ENCODE measurements at regions not wholly inside any gene's neighbourhood (a gene's known extent, or its start where the extent isn't known, plus 50 kb on each side); places are given as distances from the start of the nearest gene placed in this dataset.

DNA sequence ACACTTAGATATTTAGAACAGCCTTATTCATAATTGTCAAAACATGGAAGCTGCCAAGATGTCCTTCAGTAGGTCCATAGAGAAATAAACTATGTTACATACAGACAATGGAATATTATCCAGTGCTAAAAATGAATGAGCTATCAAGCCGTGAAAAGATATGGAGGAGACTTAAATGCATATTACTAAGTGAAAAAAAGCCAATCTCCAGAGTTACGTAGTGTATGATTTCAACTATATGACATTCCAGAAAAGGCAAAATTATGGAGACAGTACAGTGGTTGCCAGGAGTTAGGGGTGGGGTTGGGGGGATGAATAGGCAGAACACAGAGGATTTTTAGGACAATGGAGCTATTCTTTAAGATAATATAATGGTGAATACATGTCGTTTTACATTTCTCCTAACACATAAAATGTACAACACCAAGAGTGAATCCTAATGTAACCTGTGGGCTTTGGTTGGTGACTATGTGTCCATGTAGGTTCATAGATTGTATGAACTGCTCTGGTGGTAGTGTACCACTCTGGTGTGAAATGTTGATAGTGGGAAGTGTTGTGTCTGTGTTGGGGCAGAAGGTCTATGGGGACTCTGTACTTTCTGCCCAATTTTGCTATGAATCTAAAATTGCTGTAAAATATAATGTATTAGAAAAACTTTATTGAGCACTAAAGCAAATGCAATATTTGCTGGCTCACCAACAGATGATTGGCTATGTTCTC lies 122.6 kb downstream of the USP22 start:
- no peak overlapping the region for H3K4me3 ChIP-seq (ENCODE audit: low read length)
- no peaks in the 10 kb centered on the region for H4K20me1 ChIP-seq (ENCODE audit: insufficient read depth)
- H3K9me3 ChIP-seq (ENCODE audit: low read length): no peaks in the 10 kb centered on the region
- TF ChIP-seq EZH2 (IDR thresholded peaks at IDR 0.05; ENCODE audit: borderline replicate concordance, insufficient read depth, low read length, poor library complexity, severe bottlenecking) (no peak), POLR2AphosphoS5 (IDR thresholded peaks at IDR 0.05) (no peak), CTCF (IDR thresholded peaks at IDR 0.05; ENCODE audit: poor library complexity, severe bottlenecking) (no peak), REST (IDR thresholded peaks at IDR 0.05; ENCODE audit: borderline replicate concordance) (no peak), RAD21 (conservative IDR thresholded peaks at IDR 0.05) (no peak), TAF1 (IDR thresholded peaks at IDR 0.05; ENCODE audit: low read depth) (no peak), EP300 (conservative IDR thresholded peaks at IDR 0.05; ENCODE audit: poor library complexity, severe bottlenecking) (no peak), MXI1 (conservative IDR thresholded peaks at IDR 0.05; ENCODE audit: poor library complexity, severe bottlenecking) (no peak), SMC3 (conservative IDR thresholded peaks at IDR 0.05; ENCODE audit: poor library complexity) (no peak)
- H3K27me3 ChIP-seq (ENCODE audit: insufficient read depth, low read depth, low read length): no peaks in the 10 kb centered on the region
- H3K9me2 ChIP-seq (ENCODE audit: insufficient read depth, low read length): no peaks in the 10 kb centered on the region
- no peak overlapping the region for H3K27ac ChIP-seq (ENCODE audit: low read length)
- H2AFZ ChIP-seq (ENCODE audit: low read depth, low read length): no peak overlapping the region
- no peaks in the 10 kb centered on the region for H3K36me3 ChIP-seq (ENCODE audit: insufficient read depth, low read length)
- H3K4me2 ChIP-seq (ENCODE audit: low read length): no peak overlapping the region
- H3K9ac ChIP-seq (ENCODE audit: low read length): no peak overlapping the region
- H3F3A ChIP-seq (ENCODE audit: insufficient read depth, low read length, poor library complexity, severe bottlenecking): no peaks in the 10 kb centered on the region
- H3K79me2 ChIP-seq (replicated peaks; ENCODE audit: insufficient read depth, low read length): peaks cover 25% of the 10 kb centered on the region

DNA sequence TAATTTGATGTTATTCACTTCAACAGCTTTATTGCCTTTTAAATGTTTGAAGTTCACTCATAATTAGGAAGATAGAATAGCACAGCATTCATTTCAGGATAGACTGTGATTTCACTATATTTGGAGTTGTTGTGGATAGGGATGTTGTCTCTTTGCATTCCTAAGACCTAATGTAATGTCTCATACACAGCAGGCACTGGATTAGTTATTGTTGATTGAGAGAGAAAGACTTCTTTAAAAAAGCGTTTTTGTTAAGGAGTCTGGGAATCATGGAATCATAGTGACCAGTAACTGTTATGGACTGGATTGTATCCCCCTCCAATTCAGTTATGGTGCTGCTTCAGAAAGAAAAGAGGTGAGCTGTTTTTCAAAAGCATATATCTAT lies 122.0 kb downstream of the USP22 start:
- H3K9me2 ChIP-seq (ENCODE audit: insufficient read depth, low read length): no peaks in the 10 kb centered on the region
- H3K4me3 ChIP-seq (ENCODE audit: low read length): no peak overlapping the region
- H2AFZ ChIP-seq (ENCODE audit: low read depth, low read length): no peak overlapping the region
- no peaks in the 10 kb centered on the region for H3K9me3 ChIP-seq (ENCODE audit: low read length)
- H3K36me3 ChIP-seq (ENCODE audit: insufficient read depth, low read length): no peaks in the 10 kb centered on the region
- no peaks in the 10 kb centered on the region for H3F3A ChIP-seq (ENCODE audit: insufficient read depth, low read length, poor library complexity, severe bottlenecking)
- H3K9ac ChIP-seq (ENCODE audit: low read length): no peak overlapping the region
- H3K79me2 ChIP-seq (replicated peaks; ENCODE audit: insufficient read depth, low read length): peaks cover 25% of the 10 kb centered on the region
- no peaks in the 10 kb centered on the region for H4K20me1 ChIP-seq (ENCODE audit: insufficient read depth)
- H3K27me3 ChIP-seq (ENCODE audit: insufficient read depth, low read depth, low read length): no peaks in the 10 kb centered on the region
- no peak overlapping the region for H3K4me2 ChIP-seq (ENCODE audit: low read length)
- no peak overlapping the region for H3K27ac ChIP-seq (ENCODE audit: low read length)
- TF ChIP-seq EZH2 (IDR thresholded peaks at IDR 0.05; ENCODE audit: borderline replicate concordance, insufficient read depth, low read length, poor library complexity, severe bottlenecking) (no peak), CTCF (IDR thresholded peaks at IDR 0.05; ENCODE audit: poor library complexity, severe bottlenecking) (no peak), EP300 (conservative IDR thresholded peaks at IDR 0.05; ENCODE audit: poor library complexity, severe bottlenecking) (no peak), MXI1 (conservative IDR thresholded peaks at IDR 0.05; ENCODE audit: poor library complexity, severe bottlenecking) (no peak), TAF1 (IDR thresholded peaks at IDR 0.05; ENCODE audit: low read depth) (no peak), REST (IDR thresholded peaks at IDR 0.05; ENCODE audit: borderline replicate concordance) (no peak), POLR2AphosphoS5 (IDR thresholded peaks at IDR 0.05) (no peak), RAD21 (conservative IDR thresholded peaks at IDR 0.05) (no peak), SMC3 (conservative IDR thresholded peaks at IDR 0.05; ENCODE audit: poor library complexity) (no peak)

All from neural cell (in vitro differentiated cells).